Vagina (tissue), 2 donors: ENCODE measurements at regions not wholly inside any gene's neighbourhood (a gene's known extent, or its start where the extent isn't known, plus 50 kb on each side); places are given as distances from the start of the nearest gene placed in this dataset.
"Not testable (repeated sequence)": the region's sequence is repeated elsewhere in the genome, so short reads cannot be mapped to it uniquely, and the experiment has no call there.

ENCODE experiments used
- POLR2A ChIP-seq, 2 donors: fragments of 450-650 bp; IDR thresholded peaks; one replicate each; pipeline ENCODE4 v1.6.1; 2017; ENCODE audit warnings: antibody characterized with exemption in 2 of 2, mild to moderate bottlenecking in 2 of 2, moderate library complexity in 2 of 2
- TF ChIP-seq, protein P1 (sequence below), 3 experiments: fragments of 450-650 bp in 2 of 3; fragments of 200-600 bp in 1 of 3; sonication (generic) in 1 of 3; IDR thresholded peaks; one replicate each; pipeline ENCODE4 v1.5.1; 2017 to 2019; ENCODE audit warnings: antibody characterized with exemption in 3 of 3, mild to moderate bottlenecking in 2 of 3, moderate library complexity in 2 of 3

DNA sequence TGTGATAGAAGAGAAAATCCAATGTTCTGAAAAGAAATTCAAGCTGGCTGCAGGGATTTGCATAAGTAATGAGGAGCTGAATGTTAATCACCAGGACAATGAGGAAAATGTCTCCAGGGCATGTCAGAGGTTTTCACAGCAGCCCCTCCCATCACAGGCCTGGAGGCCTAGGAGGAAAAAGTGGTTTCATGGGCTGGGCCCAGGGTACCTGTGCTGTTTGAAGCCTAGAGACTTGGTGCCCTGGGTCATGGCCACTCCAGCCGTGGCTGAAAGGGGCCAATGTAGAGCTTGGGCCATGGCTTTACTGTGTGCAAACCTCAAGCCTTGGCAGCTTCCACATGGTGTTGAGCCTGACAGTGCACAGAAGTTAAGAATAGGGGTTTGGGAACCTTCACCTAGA lies 452.6 kb upstream of the CHORDC1 start:
- TF ChIP-seq, protein P1, sequence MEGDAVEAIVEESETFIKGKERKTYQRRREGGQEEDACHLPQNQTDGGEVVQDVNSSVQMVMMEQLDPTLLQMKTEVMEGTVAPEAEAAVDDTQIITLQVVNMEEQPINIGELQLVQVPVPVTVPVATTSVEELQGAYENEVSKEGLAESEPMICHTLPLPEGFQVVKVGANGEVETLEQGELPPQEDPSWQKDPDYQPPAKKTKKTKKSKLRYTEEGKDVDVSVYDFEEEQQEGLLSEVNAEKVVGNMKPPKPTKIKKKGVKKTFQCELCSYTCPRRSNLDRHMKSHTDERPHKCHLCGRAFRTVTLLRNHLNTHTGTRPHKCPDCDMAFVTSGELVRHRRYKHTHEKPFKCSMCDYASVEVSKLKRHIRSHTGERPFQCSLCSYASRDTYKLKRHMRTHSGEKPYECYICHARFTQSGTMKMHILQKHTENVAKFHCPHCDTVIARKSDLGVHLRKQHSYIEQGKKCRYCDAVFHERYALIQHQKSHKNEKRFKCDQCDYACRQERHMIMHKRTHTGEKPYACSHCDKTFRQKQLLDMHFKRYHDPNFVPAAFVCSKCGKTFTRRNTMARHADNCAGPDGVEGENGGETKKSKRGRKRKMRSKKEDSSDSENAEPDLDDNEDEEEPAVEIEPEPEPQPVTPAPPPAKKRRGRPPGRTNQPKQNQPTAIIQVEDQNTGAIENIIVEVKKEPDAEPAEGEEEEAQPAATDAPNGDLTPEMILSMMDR (IDR thresholded peaks at IDR 0.05) = not testable (repeated sequence)
- TF ChIP-seq POLR2A (IDR thresholded peaks at IDR 0.05) = not testable (repeated sequence)
